DOHH2 (cell line): ENCODE measurements at regions not wholly inside any gene's neighbourhood (a gene's known extent, or its start where the extent isn't known, plus 50 kb on each side); places are given as distances from the start of the nearest gene placed in this dataset.

ENCODE experiments used
- H3F3A ChIP-seq: fragments of 200-600 bp; sonication (generic), shearing (Covaris generic); 2 replicates; pipeline ENCODE4 v1.6.0; 2016; ENCODE audit warnings: antibody characterized with exemption, mild to moderate bottlenecking; ENCODE audit not compliant: control insufficient read depth, insufficient read depth
- H3K27ac ChIP-seq: fragments of 200-600 bp; sonication (generic); 2 replicates; pipeline ENCODE4 v1.5.1; 2014; ENCODE audit warnings: low read depth, mild to moderate bottlenecking, low read length, moderate library complexity
- H3K27me3 ChIP-seq: fragments of 200-600 bp; sonication (generic); 2 replicates; pipeline ENCODE4 v1.6.1; 2014; ENCODE audit warnings: mild to moderate bottlenecking, low read length, mixed read lengths; ENCODE audit not compliant: control insufficient read depth
- H3K36me3 ChIP-seq: fragments of 200-600 bp; sonication (generic); 2 replicates; pipeline ENCODE4 v1.6.1; 2014; ENCODE audit warnings: mild to moderate bottlenecking, low read length, moderate library complexity, mixed read lengths; ENCODE audit not compliant: control insufficient read depth
- H3K4me1 ChIP-seq: fragments of 200-600 bp; sonication (generic); 2 replicates; pipeline ENCODE4 v1.6.1; 2014; ENCODE audit warnings: mild to moderate bottlenecking, low read length, mixed read lengths; ENCODE audit not compliant: control insufficient read depth
- H3K4me2 ChIP-seq: fragments of 200-600 bp; sonication (generic); 2 replicates; pipeline ENCODE4 v1.6.0; 2014; ENCODE audit warnings: mild to moderate bottlenecking, low read length, moderate library complexity
- H3K4me3 ChIP-seq: fragments of 200-600 bp; sonication (generic); 2 replicates; pipeline ENCODE4 v1.5.1; 2014; ENCODE audit warnings: mild to moderate bottlenecking, low read length, mixed read lengths
- H3K79me2 ChIP-seq: fragments of 200-600 bp; sonication (generic); 2 replicates; pipeline ENCODE4 v1.6.1; 2014; ENCODE audit warnings: mild to moderate bottlenecking, low read length, mixed read lengths; ENCODE audit not compliant: control insufficient read depth
- H3K9me2 ChIP-seq: fragments of 200-600 bp; sonication (generic); replicated peaks from 2 replicates; pipeline ENCODE4 v1.6.1; 2014; ENCODE audit warnings: mild to moderate bottlenecking, low read length, mixed read lengths; ENCODE audit not compliant: control insufficient read depth
- H3K9me3 ChIP-seq: fragments of 200-600 bp; sonication (generic); 2 replicates; pipeline ENCODE4 v1.6.1; 2014; ENCODE audit warnings: antibody characterized with exemption, low read length, mixed read lengths; ENCODE audit not compliant: control insufficient read depth, insufficient read depth
- H4K20me1 ChIP-seq: fragments of 200-600 bp; sonication (generic); 2 replicates; pipeline ENCODE4 v1.6.0; 2014; ENCODE audit warnings: low read depth, mild to moderate bottlenecking, antibody characterized with exemption, low read length, moderate library complexity; ENCODE audit not compliant: control insufficient read depth, insufficient read depth
- EZH2phosphoT487 ChIP-seq: fragments of 200-600 bp; sonication (generic); IDR thresholded peaks from 2 replicates; pipeline ENCODE4 v1.6.1; 2017; ENCODE audit warnings: borderline replicate concordance, mild to moderate bottlenecking, antibody characterized with exemption, low read length, moderate library complexity, mixed read lengths
- TF ChIP-seq, protein P1 (sequence below): fragments of 200-600 bp; sonication (generic); IDR thresholded peaks from one replicate; pipeline ENCODE4 v1.5.1; 2014; ENCODE audit warnings: antibody characterized with exemption, mild to moderate bottlenecking, low read depth, low read length; ENCODE audit not compliant: poor library complexity, severe bottlenecking

GRCh38 chr15:62897634-62898033 lies 144.9 kb upstream of the TPM1 start:
- no peak overlapping the region for H3K27ac ChIP-seq
- H3K4me3 ChIP-seq: no peak overlapping the region
- no peaks in the 10 kb centered on the region for H3F3A ChIP-seq

DNA sequence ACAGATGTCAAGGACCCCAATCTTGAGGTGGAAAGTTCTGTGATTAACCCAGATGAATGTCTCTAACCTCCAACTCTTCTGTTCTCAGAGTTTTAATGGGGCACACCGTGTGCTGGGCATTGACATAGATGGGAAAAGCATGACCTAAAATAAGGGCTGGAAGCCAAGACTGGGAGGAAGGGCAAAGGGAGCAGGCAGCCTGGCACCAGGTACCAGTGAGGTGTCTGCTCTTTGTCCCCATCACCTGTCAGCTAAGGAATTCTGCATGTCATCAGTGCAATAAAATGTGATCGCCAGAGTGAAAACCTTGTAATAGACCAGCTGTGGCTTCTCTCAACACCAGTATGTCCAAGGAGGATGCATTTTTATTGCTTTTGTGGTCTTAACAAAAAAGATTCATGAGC lies 143.5 kb upstream of the TPM1 start:
- no peaks in the 10 kb centered on the region for H3K9me3 ChIP-seq
- no peak for TF ChIP-seq EZH2phosphoT487
- TF ChIP-seq, protein P1, sequence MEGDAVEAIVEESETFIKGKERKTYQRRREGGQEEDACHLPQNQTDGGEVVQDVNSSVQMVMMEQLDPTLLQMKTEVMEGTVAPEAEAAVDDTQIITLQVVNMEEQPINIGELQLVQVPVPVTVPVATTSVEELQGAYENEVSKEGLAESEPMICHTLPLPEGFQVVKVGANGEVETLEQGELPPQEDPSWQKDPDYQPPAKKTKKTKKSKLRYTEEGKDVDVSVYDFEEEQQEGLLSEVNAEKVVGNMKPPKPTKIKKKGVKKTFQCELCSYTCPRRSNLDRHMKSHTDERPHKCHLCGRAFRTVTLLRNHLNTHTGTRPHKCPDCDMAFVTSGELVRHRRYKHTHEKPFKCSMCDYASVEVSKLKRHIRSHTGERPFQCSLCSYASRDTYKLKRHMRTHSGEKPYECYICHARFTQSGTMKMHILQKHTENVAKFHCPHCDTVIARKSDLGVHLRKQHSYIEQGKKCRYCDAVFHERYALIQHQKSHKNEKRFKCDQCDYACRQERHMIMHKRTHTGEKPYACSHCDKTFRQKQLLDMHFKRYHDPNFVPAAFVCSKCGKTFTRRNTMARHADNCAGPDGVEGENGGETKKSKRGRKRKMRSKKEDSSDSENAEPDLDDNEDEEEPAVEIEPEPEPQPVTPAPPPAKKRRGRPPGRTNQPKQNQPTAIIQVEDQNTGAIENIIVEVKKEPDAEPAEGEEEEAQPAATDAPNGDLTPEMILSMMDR: no peak
- no peak overlapping the region for H3K4me2 ChIP-seq
- H3F3A ChIP-seq: no peaks in the 10 kb centered on the region
- H3K9me2 ChIP-seq: no peaks in the 10 kb centered on the region
- no peak overlapping the region for H3K4me3 ChIP-seq
- no peak overlapping the region for H3K27ac ChIP-seq
- H3K27me3 ChIP-seq: no peaks in the 10 kb centered on the region
- H3K4me1 ChIP-seq: no peaks in the 10 kb centered on the region
- no peaks in the 10 kb centered on the region for H4K20me1 ChIP-seq
- H3K79me2 ChIP-seq: no peaks in the 10 kb centered on the region; the same call in 1 of the 2 replicates
- H3K36me3 ChIP-seq: no peaks in the 10 kb centered on the region

More at GRCh38 chr15:62897634-62898033, 144.9 kb upstream of the TPM1 start:
- H3K9me2 ChIP-seq: no peaks in the 10 kb centered on the region
- H3K4me2 ChIP-seq: no peak overlapping the region
- H3K79me2 ChIP-seq: no peaks in the 10 kb centered on the region; the same call in 1 of the 2 replicates
- H3K9me3 ChIP-seq: no peaks in the 10 kb centered on the region
- H3K4me1 ChIP-seq: no peaks in the 10 kb centered on the region
- H3K36me3 ChIP-seq: no peaks in the 10 kb centered on the region
- no peaks in the 10 kb centered on the region for H3K27me3 ChIP-seq
- no peaks in the 10 kb centered on the region for H4K20me1 ChIP-seq
- TF ChIP-seq EZH2phosphoT487: no peak
- TF ChIP-seq, protein P1: no peak

GRCh38 chr15:62900071-62900802 lies 142.3 kb upstream of the TPM1 start:
- Histone ChIP-seq H3K4me3 (no peak overlapping the region), H3K79me2 (no peaks in the 10 kb centered on the region; the same call in 1 of the 2 replicates), H3K9me2 (no peaks in the 10 kb centered on the region), H3K36me3 (no peaks in the 10 kb centered on the region), H3K4me2 (no peak overlapping the region), H3K27me3 (no peaks in the 10 kb centered on the region), H3K4me1 (no peaks in the 10 kb centered on the region), H3F3A (no peaks in the 10 kb centered on the region), H3K9me3 (no peaks in the 10 kb centered on the region), H3K27ac (no peak overlapping the region), H4K20me1 (no peaks in the 10 kb centered on the region)
- TF ChIP-seq EZH2phosphoT487: no peak
- TF ChIP-seq, protein P1: no peak
